ENCODE measurements at regions not wholly inside any gene's neighbourhood (a gene's known extent, or its start where the extent isn't known, plus 50 kb on each side); places are given as distances from the start of the nearest gene placed in this dataset.
A peak's percentile ranks its signal among the peaks of the same experiment; 100 is the strongest.

- DNase-seq (ENCODE audit: low read depth) = no peak
- no peak overlapping the region for H3K4me3 ChIP-seq (ENCODE audit: low read length)
- no peak for TF ChIP-seq CTCF (IDR thresholded peaks at IDR 0.05; ENCODE audit: insufficient read depth, low read depth, low read length, missing control alignments)
Measured at GRCh38 chr9:13952906-13953305, 361.0 kb downstream of the NFIB start.

- H3K4me3 ChIP-seq (ENCODE audit: low read length) = no peak overlapping the region
- TF ChIP-seq CTCF (IDR thresholded peaks at IDR 0.05; ENCODE audit: insufficient read depth, low read depth, low read length, missing control alignments) = no peak
- no peak for DNase-seq (ENCODE audit: low read depth)
Measured at GRCh38 chr9:13948037-13948436, 365.9 kb downstream of the NFIB start.

- H3K4me3 ChIP-seq (ENCODE audit: low read length) = no peak overlapping the region
- TF ChIP-seq CTCF (IDR thresholded peaks at IDR 0.05; ENCODE audit: insufficient read depth, low read depth, low read length, missing control alignments) = no peak
Measured at GRCh38 chr9:13943176-13943575, 370.8 kb downstream of the NFIB start.

GRCh38 chr9:13942695-13943094 lies 371.2 kb downstream of the NFIB start:
- TF ChIP-seq CTCF (IDR thresholded peaks at IDR 0.05; ENCODE audit: insufficient read depth, low read depth, low read length, missing control alignments) = no peak
- no peak overlapping the region for H3K4me3 ChIP-seq (ENCODE audit: low read length)
- DNase-seq (ENCODE audit: low read depth) = peak; percentile 98

More at GRCh38 chr9:13943176-13943575, 370.8 kb downstream of the NFIB start:
- no peak for DNase-seq (ENCODE audit: low read depth)

- TF ChIP-seq CTCF (IDR thresholded peaks at IDR 0.05; ENCODE audit: insufficient read depth, low read depth, low read length, missing control alignments) = no peak
- DNase-seq (ENCODE audit: low read depth) = no peak
- no peak overlapping the region for H3K4me3 ChIP-seq (ENCODE audit: low read length)
Measured at GRCh38 chr9:13942201-13942600, 371.7 kb downstream of the NFIB start.

GRCh38 chr9:13941714-13942113 lies 372.2 kb downstream of the NFIB start:
- no peak for DNase-seq (ENCODE audit: low read depth)
- no peak for TF ChIP-seq CTCF (IDR thresholded peaks at IDR 0.05; ENCODE audit: insufficient read depth, low read depth, low read length, missing control alignments)
- no peak overlapping the region for H3K4me3 ChIP-seq (ENCODE audit: low read length)

GRCh38 chr9:13939701-13940490 lies 374.0 kb downstream of the NFIB start:
- TF ChIP-seq CTCF (IDR thresholded peaks at IDR 0.05; ENCODE audit: insufficient read depth, low read depth, low read length, missing control alignments) = no peak
- H3K4me3 ChIP-seq (ENCODE audit: low read length) = no peak overlapping the region
- DNase-seq (ENCODE audit: low read depth) = no peak

All from epithelial cell of esophagus (primary cell).